Right lobe of liver (tissue), 6 donors: ENCODE measurements at regions not wholly inside any gene's neighbourhood (a gene's known extent, or its start where the extent isn't known, plus 50 kb on each side); places are given as distances from the start of the nearest gene placed in this dataset.

ENCODE experiments used
- ATAC-seq, 4 donors: fragments of 200-7000 bp; cut with Tn5 transposase; one replicate each; pipeline ENCODE4 v1.9.1; 2020; ENCODE audit warnings: mild to moderate bottlenecking in 4 of 4, moderate library complexity in 4 of 4
- DNase-seq, 3 donors: peaks; one replicate each; pipeline ENCODE4 v3.0.0-alpha.2; 2020
- H3K27ac ChIP-seq, 3 donors: fragments of 200-600 bp; one replicate each; pipeline ENCODE4 v1.8.0; 2022
- H3K27me3 ChIP-seq, 2 donors: fragments of 200-600 bp; one replicate each; pipeline ENCODE4 v1.8.0; 2022
- H3K36me3 ChIP-seq, 4 donors: fragments of 200-600 bp; sonication (generic) in 1 of 4; one replicate each; pipeline versions ENCODE4 v1.5.1 to v1.8.0; 2017 to 2022; ENCODE audit warnings: control low read depth in 1 of 4
- H3K4me1 ChIP-seq, 4 donors: fragments of 200-600 bp; sonication (generic) in 1 of 4; one replicate each; pipeline versions ENCODE4 v1.5.1 to v1.8.0; 2017 to 2022; ENCODE audit warnings: control low read depth in 1 of 4
- H3K4me3 ChIP-seq, 3 donors: fragments of 200-600 bp; one replicate each; pipeline ENCODE4 v1.8.0; 2022
- H3K9me3 ChIP-seq, 4 donors: fragments of 200-600 bp; sonication (generic) in 1 of 4; one replicate each; pipeline versions ENCODE4 v1.5.1 to v1.8.0; 2017 to 2022; ENCODE audit warnings: control low read depth in 1 of 4
- POLR2A ChIP-seq: fragments of 450-650 bp; IDR thresholded peaks from one replicate; pipeline ENCODE4 v1.6.1; 2017; ENCODE audit warnings: antibody characterized with exemption, mild to moderate bottlenecking
- WGBS: methylation state at CpG from one replicate; pipeline ENCODE4 v1.1.6; 2018; ENCODE audit warnings: low coverage, low lambda C conversion rate; ENCODE audit not compliant: insufficient coverage; ENCODE audit errors: missing lambda C conversion rate; 5-methylcytosine and 5-hydroxymethylcytosine counted together
- intact Hi-C, 2 donors: fragments of 100-400 bp; cut with DNase I; formaldehyde crosslinking; loops; one replicate each; pipeline versions ENCODE4 v1.11.2 to v1.14.1; 2022
- TF ChIP-seq, protein P1 (sequence below), 4 donors: fragments of 200-600 bp in 3 of 4; fragments of 450-650 bp in 1 of 4; IDR thresholded peaks; one replicate each; pipeline versions ENCODE4 v1.5.1 to v1.8.0; 2016 to 2022; ENCODE audit warnings: antibody characterized with exemption in 4 of 4, mild to moderate bottlenecking in 2 of 4
- donor health status: DM: no; HTN: yes; CAD: no.
- donor health status: DM: no; HTN: no; CAD: no.
- donor health status: DM: no; HTN: no; CAD: no.
- donor health status: DM: no; HTN: yes; CAD: no.
- donor health status: DM: no; HTN: yes; CAD: no.

DNA sequence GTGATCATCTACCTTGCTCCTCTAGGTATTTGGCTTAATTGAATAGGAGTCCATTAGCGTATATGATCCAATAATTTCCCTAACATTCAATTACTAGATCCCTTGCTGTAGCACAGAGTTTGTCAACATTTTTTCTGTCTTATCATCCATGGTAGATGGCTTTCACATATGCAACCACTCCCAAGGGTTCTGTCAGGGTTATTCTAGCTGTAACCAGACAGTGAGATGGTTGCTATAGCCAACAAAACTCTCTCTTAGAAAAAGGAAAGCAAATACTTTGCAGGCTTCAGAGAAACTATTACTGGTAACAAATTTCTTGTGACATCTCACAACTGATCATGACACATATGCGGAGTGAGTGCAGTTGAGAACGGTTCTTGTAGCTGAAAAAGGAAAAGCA lies 96.2 kb upstream of the EFNA5 start:
- no peak for ATAC-seq
- WGBS = 77% methylated on average over 3 of the region's 3 CpGs
- Histone ChIP-seq H3K9me3 (no peaks in the 10 kb centered on the region), H3K36me3 (no peaks in the 10 kb centered on the region), H3K27me3 (no peaks in the 10 kb centered on the region), H3K27ac (no peak overlapping the region), H3K4me3 (no peak overlapping the region), H3K4me1 (no peaks in the 10 kb centered on the region)
- no peak for DNase-seq
- TF ChIP-seq, protein P1, sequence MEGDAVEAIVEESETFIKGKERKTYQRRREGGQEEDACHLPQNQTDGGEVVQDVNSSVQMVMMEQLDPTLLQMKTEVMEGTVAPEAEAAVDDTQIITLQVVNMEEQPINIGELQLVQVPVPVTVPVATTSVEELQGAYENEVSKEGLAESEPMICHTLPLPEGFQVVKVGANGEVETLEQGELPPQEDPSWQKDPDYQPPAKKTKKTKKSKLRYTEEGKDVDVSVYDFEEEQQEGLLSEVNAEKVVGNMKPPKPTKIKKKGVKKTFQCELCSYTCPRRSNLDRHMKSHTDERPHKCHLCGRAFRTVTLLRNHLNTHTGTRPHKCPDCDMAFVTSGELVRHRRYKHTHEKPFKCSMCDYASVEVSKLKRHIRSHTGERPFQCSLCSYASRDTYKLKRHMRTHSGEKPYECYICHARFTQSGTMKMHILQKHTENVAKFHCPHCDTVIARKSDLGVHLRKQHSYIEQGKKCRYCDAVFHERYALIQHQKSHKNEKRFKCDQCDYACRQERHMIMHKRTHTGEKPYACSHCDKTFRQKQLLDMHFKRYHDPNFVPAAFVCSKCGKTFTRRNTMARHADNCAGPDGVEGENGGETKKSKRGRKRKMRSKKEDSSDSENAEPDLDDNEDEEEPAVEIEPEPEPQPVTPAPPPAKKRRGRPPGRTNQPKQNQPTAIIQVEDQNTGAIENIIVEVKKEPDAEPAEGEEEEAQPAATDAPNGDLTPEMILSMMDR (IDR thresholded peaks at IDR 0.05) = no peak
- TF ChIP-seq POLR2A = no peak
- intact Hi-C loops = no loop called here

DNA sequence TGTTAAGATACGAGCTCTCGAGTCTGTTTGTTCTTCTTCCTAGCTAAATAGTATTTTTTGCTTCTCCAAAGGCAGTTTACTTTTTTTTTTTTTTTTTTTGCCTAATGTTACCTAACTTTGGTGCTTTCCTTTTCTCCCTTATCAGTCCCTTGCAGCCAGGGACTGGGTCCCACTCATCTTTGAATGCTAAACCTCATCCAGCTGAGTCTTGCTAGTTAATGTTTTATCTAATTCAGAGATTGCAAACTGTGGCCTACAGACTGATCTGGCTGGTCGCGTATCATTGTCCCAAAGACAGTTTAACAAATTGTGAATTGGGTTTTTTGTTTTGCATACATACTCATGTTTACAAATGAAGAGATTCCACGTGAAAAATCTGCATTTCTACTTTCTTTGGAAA lies 95.7 kb upstream of the EFNA5 start:
- DNase-seq (no peak), ATAC-seq (peak in 1 of 4 donors; percentile 68)
- Histone ChIP-seq H3K27me3 (no peaks in the 10 kb centered on the region), H3K4me1 (no peaks in the 10 kb centered on the region), H3K36me3 (no peaks in the 10 kb centered on the region), H3K4me3 (no peak overlapping the region), H3K9me3 (no peaks in the 10 kb centered on the region), H3K27ac (no peak overlapping the region)
- no peak for TF ChIP-seq POLR2A
- TF ChIP-seq, protein P1 (IDR thresholded peaks at IDR 0.05) = no peak
- intact Hi-C loops = no loop called here
- WGBS = 27% methylated on average over 5 of the region's 5 CpGs

DNA sequence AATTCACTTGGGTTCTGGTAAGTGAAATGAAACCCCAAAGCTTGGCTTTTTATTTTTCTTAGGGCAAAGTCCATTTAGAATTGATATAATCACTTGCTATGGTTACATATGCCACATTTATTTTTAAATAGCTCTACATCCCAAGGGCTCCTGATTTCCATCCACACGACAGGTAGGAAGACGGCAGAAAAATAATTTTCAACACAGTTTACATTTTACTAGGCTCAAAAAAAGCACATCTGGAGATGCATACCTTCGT lies 95.0 kb upstream of the EFNA5 start:
- Histone ChIP-seq H3K4me3 (no peak overlapping the region), H3K27me3 (no peaks in the 10 kb centered on the region), H3K36me3 (no peaks in the 10 kb centered on the region), H3K27ac (no peak overlapping the region), H3K9me3 (no peaks in the 10 kb centered on the region), H3K4me1 (no peaks in the 10 kb centered on the region)
- 63% methylated on average over 3 of the region's 3 CpGs for WGBS
- TF ChIP-seq POLR2A = no peak
- TF ChIP-seq, protein P1 (IDR thresholded peaks at IDR 0.05) = no peak
- intact Hi-C loops = no loop called here
- no peak for DNase-seq
- ATAC-seq = no peak

DNA sequence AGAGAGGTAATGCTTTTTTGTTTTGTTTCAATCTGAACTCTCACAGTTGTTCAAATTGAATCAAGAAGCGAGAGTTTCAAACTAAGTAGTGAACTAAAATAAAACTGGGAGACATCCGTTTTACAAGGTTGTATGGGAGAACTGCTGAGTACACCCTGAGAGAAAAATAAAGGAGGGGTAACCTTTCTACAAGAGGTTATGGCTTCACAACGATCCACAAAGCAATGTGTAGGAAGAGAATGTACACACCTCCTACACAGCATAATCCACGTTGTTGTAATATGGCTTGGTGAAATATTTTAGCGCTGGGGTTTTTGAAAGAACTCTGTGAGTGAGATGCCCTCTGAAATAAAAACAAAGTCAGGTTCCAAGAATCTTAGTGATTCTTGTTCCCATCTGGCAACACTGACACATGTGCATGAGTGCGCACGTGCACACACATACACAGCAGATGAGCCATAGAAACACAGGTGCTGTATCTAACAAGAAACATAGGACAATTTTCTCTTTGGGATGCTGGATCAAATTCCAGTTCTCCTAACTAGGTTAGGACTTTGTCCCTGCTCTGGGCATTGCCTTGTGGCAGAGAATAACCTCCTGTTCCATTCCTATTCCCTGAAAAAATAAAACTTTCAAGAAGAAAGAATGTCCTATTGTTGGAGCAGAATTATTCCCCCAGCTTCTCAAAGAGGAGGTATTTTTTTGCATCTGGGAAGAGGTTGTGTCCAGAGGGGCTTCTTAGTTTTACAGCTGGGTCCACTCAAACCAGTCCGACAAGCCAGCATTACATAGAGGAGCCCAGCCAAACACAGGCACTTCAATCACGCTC lies 94.5 kb upstream of the EFNA5 start:
- ATAC-seq (no peak), DNase-seq (no peak)
- no peaks in the 10 kb centered on the region for H3K4me1 ChIP-seq
- H3K36me3 ChIP-seq = no peaks in the 10 kb centered on the region
- H3K27ac ChIP-seq = no peak overlapping the region
- H3K9me3 ChIP-seq = no peaks in the 10 kb centered on the region
- no peaks in the 10 kb centered on the region for H3K27me3 ChIP-seq
- TF ChIP-seq, protein P1 (IDR thresholded peaks at IDR 0.05) = no peak
- no peak for TF ChIP-seq POLR2A
- no peak overlapping the region for H3K4me3 ChIP-seq
- intact Hi-C loops = no loop called here
- 65% methylated on average over 8 of the region's 9 CpGs for WGBS

DNA sequence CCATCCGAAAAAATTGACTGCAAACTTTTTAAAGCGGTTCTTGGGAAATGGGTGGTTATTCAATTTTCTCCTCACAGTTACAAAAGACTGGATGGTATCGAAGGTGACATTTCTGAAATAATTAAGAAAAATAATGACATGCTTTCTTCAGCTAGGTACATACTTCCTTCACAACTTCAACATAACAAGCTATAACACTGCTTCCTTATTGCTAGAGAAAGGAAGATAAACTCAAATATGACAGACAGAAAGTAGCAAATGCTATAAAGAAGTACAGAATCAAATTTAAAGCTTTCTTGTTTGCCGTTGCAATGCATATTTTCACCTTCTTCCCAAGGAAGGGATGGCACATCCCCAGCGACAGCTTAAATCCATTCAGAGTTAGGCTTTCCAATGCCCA lies 93.5 kb upstream of the EFNA5 start:
- Histone ChIP-seq H3K27me3 (no peaks in the 10 kb centered on the region), H3K4me3 (no peak overlapping the region), H3K4me1 (no peaks in the 10 kb centered on the region), H3K27ac (no peak overlapping the region), H3K9me3 (no peaks in the 10 kb centered on the region), H3K36me3 (no peaks in the 10 kb centered on the region)
- intact Hi-C loops = no loop called here
- 67% methylated on average over 5 of the region's 5 CpGs for WGBS
- no peak for ATAC-seq
- no peak for DNase-seq
- TF ChIP-seq POLR2A = no peak
- TF ChIP-seq, protein P1 (IDR thresholded peaks at IDR 0.05) = no peak
